PC-3 (cell line): ENCODE measurements at regions not wholly inside any gene's neighbourhood (a gene's known extent, or its start where the extent isn't known, plus 50 kb on each side); places are given as distances from the start of the nearest gene placed in this dataset.

Source experiments
- ATAC-seq: fragments of 200-7000 bp; cut with Tn5 transposase; 2 replicates; pipeline ENCODE4 v1.9.1; 2020; ENCODE audit warnings: mild to moderate bottlenecking, moderate library complexity
- BruUV-seq: library from RNA; stranded (reverse); fragments of 400-500 nt; replicated peaks from 2 replicates; lab custom pipeline; 2021; lab: Mats Ljungman, UMichigan
- CTCF ChIA-PET: fragments of 300-600 bp; sonication (Branson Sonifier 250); formaldehyde crosslinking; loops from one replicate; lab custom pipeline; 2022; ENCODE audit warnings: antibody characterized with exemption; lab: Charles Lee
- POLR2A ChIA-PET: fragments of 300-600 bp; sonication (Branson Sonifier 250); formaldehyde crosslinking; loops from one replicate; lab custom pipeline; 2022; ENCODE audit warnings: antibody characterized with exemption; ENCODE audit not compliant: unreplicated experiment; lab: Charles Lee
- DNase-seq: peaks from one replicate; pipeline ENCODE4 v3.0.0-alpha.2; 2015
- H2AFZ ChIP-seq: fragments of 300-600 bp; sonication (generic); 2 replicates; pipeline ENCODE4 v1.6.0; 2016; ENCODE audit warnings: antibody characterized with exemption, low read length
- H3F3A ChIP-seq: fragments of 300-600 bp; sonication (generic); one replicate; pipeline ENCODE4 v1.6.0; 2017; ENCODE audit warnings: antibody characterized with exemption, low read length, control low read depth, mild to moderate bottlenecking; ENCODE audit not compliant: unreplicated experiment
- H3K27ac ChIP-seq: fragments of 300-600 bp; sonication (generic); 2 replicates; pipeline ENCODE4 v1.5.1; 2016; ENCODE audit warnings: mild to moderate bottlenecking, low read length
- H3K27me3 ChIP-seq: fragments of 300-600 bp; sonication (generic); 2 replicates; pipeline ENCODE4 v1.6.1; 2016; ENCODE audit warnings: low read length, mixed read lengths
- H3K36me3 ChIP-seq: fragments of 300-600 bp; sonication (generic); 2 replicates; pipeline ENCODE4 v1.6.1; 2016; ENCODE audit warnings: low read depth, mixed run types, low read length, mixed read lengths
- H3K4me1 ChIP-seq: fragments of 300-600 bp; sonication (generic); 2 replicates; pipeline ENCODE4 v1.5.1; 2016; ENCODE audit warnings: low read length; ENCODE audit not compliant: insufficient read depth
- H3K4me2 ChIP-seq: fragments of 300-600 bp; sonication (generic); 2 replicates; pipeline ENCODE4 v1.6.0; 2016; ENCODE audit warnings: low read length
- H3K4me3 ChIP-seq: fragments of 300-600 bp; sonication (generic); 2 replicates; pipeline ENCODE4 v1.5.1; 2016; ENCODE audit warnings: mild to moderate bottlenecking, low read length, mixed read lengths
- H3K79me2 ChIP-seq: fragments of 300-600 bp; sonication (generic); 2 replicates; pipeline ENCODE4 v1.6.1; 2017; ENCODE audit warnings: low read length, mixed read lengths
- H3K9ac ChIP-seq: fragments of 300-600 bp; sonication (generic); 2 replicates; pipeline ENCODE4 v1.6.0; 2016; ENCODE audit warnings: mild to moderate bottlenecking, low read length
- H3K9me2 ChIP-seq: fragments of 300-600 bp; sonication (generic); replicated peaks from 2 replicates; pipeline ENCODE4 v1.6.1; 2016; ENCODE audit warnings: mixed run types, low read length, mixed read lengths
- H3K9me3 ChIP-seq: fragments of 300-600 bp; sonication (generic); 2 replicates; pipeline ENCODE4 v1.6.1; 2016; ENCODE audit warnings: low read length, mixed read lengths
- H4K20me1 ChIP-seq: fragments of 300-600 bp; sonication (generic); 2 replicates; pipeline ENCODE4 v1.6.1; 2016; ENCODE audit warnings: low read length, mixed read lengths
- CTCF ChIP-seq: fragments of 300-600 bp; sonication (generic); conservative IDR thresholded peaks from 2 replicates; pipeline ENCODE4 v1.5.1; 2017; ENCODE audit warnings: antibody characterized with exemption, low read depth, mild to moderate bottlenecking, low read length
- EZH2 ChIP-seq: fragments of 300-600 bp; sonication (generic); IDR thresholded peaks from one replicate; pipeline ENCODE4 v1.6.1; 2017; ENCODE audit warnings: antibody characterized with exemption, mild to moderate bottlenecking, low read length; ENCODE audit not compliant: unreplicated experiment
- EZH2phosphoT487 ChIP-seq: fragments of 300-600 bp; sonication (generic); IDR thresholded peaks from 2 replicates; pipeline ENCODE4 v1.6.1; 2018; ENCODE audit warnings: mild to moderate bottlenecking, antibody characterized with exemption, low read length, borderline replicate concordance
- intact Hi-C: fragments of 100-400 bp; cut with micrococcal nuclease; formaldehyde crosslinking; loops from 2 replicates; pipeline ENCODE4 v1.9.0; 2023

DNA sequence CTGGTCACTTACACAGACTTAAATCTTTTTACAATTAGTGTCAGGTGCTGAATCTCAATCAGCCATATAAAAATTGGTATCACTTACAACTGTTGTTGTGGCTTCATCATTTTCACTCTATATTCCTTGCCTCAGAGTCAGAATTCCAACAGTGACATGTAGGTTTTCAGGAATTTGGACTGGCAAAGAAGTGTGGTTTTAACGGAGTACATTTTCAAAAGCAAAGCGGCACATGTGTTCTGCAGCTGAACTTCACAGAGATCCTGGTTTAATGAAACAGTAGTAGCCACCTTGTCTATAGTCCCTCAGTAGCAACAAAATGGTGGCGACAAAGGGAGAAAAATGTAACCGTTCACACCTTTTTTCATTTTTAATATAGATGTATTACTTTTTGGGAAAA, 486.6 kb downstream of the FAT4 start:
- no peaks in the 10 kb centered on the region for H3K4me1 ChIP-seq
- intact Hi-C loops, result no loop called here
- TF ChIP-seq EZH2 (no peak), CTCF (no peak), EZH2phosphoT487 (no peak)
- H3K27me3 ChIP-seq, result no peaks in the 10 kb centered on the region
- H3K27ac ChIP-seq, result no peak overlapping the region
- ChIA-PET CTCF (no interaction called here), POLR2A (no interaction called here)
- H3K36me3 ChIP-seq, result no peaks in the 10 kb centered on the region
- ATAC-seq (no peak), DNase-seq (no peak)
- H4K20me1 ChIP-seq, result no peaks in the 10 kb centered on the region
- no peaks in the 10 kb centered on the region for H3F3A ChIP-seq
- no TSS peak for BruUV-seq
- H3K9ac ChIP-seq, result no peak overlapping the region
- no peak overlapping the region for H3K4me3 ChIP-seq
- no peak overlapping the region for H2AFZ ChIP-seq
- no peaks in the 10 kb centered on the region for H3K79me2 ChIP-seq
- no peak overlapping the region for H3K4me2 ChIP-seq
- H3K9me3 ChIP-seq, result no peaks in the 10 kb centered on the region
- H3K9me2 ChIP-seq, result no peaks in the 10 kb centered on the region

GRCh38 chr4:125801924-125802323, 487.2 kb downstream of the FAT4 start:
- H3K4me2 ChIP-seq, result no peak overlapping the region
- H3K9me3 ChIP-seq, result no peaks in the 10 kb centered on the region
- no peaks in the 10 kb centered on the region for H4K20me1 ChIP-seq
- no peak overlapping the region for H2AFZ ChIP-seq
- CTCF ChIA-PET, result no interaction called here
- no peak for DNase-seq
- H3F3A ChIP-seq, result no peaks in the 10 kb centered on the region
- H3K27ac ChIP-seq, result no peak overlapping the region
- TF ChIP-seq EZH2, result no peak
- BruUV-seq, result no TSS peak
- no peaks in the 10 kb centered on the region for H3K9me2 ChIP-seq
- no peak overlapping the region for H3K4me3 ChIP-seq
- POLR2A ChIA-PET, result no interaction called here
- intact Hi-C loops, result no loop called here
- no peak overlapping the region for H3K9ac ChIP-seq
- H3K36me3 ChIP-seq, result no peaks in the 10 kb centered on the region
- ATAC-seq, result no peak
- no peaks in the 10 kb centered on the region for H3K27me3 ChIP-seq
- no peaks in the 10 kb centered on the region for H3K4me1 ChIP-seq
- H3K79me2 ChIP-seq, result no peaks in the 10 kb centered on the region

DNA sequence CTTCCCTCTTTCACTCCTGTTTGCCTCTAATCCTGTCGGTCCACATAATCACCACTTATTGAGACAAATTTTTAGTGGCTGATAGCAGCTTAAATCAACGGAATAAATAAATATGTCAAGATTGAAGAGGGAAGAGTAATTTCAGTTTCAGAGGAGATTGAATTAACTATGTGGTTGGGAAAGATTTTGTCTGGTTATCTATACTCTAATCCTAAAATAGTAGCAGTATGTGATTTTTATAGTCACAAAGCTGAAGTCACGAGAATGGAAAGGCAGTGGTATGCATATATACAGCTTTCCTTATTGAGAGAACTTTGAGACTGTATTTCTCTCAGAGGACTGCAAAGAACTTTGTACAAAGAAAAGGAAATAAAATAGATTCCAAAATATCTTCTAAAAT, 493.3 kb downstream of the FAT4 start:
- H3K36me3 ChIP-seq, result no peaks in the 10 kb centered on the region
- H4K20me1 ChIP-seq, result no peaks in the 10 kb centered on the region
- no peaks in the 10 kb centered on the region for H3K4me1 ChIP-seq
- H3K9ac ChIP-seq, result no peak overlapping the region
- ChIA-PET CTCF (no interaction called here), POLR2A (no interaction called here)
- H3K4me3 ChIP-seq, result no peak overlapping the region
- no TSS peak for BruUV-seq
- DNase-seq (no peak), ATAC-seq (no peak)
- H3K27ac ChIP-seq, result no peak overlapping the region
- no peak overlapping the region for H2AFZ ChIP-seq
- TF ChIP-seq EZH2phosphoT487 (no peak), CTCF (no peak), EZH2 (no peak)
- no peaks in the 10 kb centered on the region for H3K79me2 ChIP-seq
- H3K4me2 ChIP-seq, result no peak overlapping the region
- intact Hi-C loops, result no loop called here
- no peaks in the 10 kb centered on the region for H3K9me2 ChIP-seq
- no peaks in the 10 kb centered on the region for H3F3A ChIP-seq
- no peaks in the 10 kb centered on the region for H3K9me3 ChIP-seq
- H3K27me3 ChIP-seq, result no peaks in the 10 kb centered on the region
